ENCODE measurements at regions not wholly inside any gene's neighbourhood (a gene's known extent, or its start where the extent isn't known, plus 50 kb on each side); places are given as distances from the start of the nearest gene placed in this dataset.

GRCh38 chr3:72590732-72591221 lies 257.5 kb downstream of the SHQ1 start:
- DNase-seq: no peak

GRCh38 chr3:72587282-72587681 lies 261.0 kb downstream of the SHQ1 start:
- no peak for DNase-seq

- DNase-seq: no peak
Observed at GRCh38 chr3:72586694-72587093, 261.6 kb downstream of the SHQ1 start.

GRCh38 chr3:72585966-72586365 lies 262.3 kb downstream of the SHQ1 start:
- no peak for DNase-seq

- no peak for DNase-seq
Observed at GRCh38 chr3:72584262-72584661, 264.0 kb downstream of the SHQ1 start.

GRCh38 chr3:72582963-72583362 lies 265.3 kb downstream of the SHQ1 start:
- no peak for DNase-seq

- no peak for DNase-seq
Observed at GRCh38 chr3:72582211-72582878, 265.9 kb downstream of the SHQ1 start.

- DNase-seq: no peak
Observed at GRCh38 chr3:72580900-72581299, 267.3 kb downstream of the SHQ1 start.

GRCh38 chr3:72580246-72580756 lies 267.9 kb downstream of the SHQ1 start:
- DNase-seq: no peak

- no peak for DNase-seq
Observed at GRCh38 chr3:72579581-72580245, 268.5 kb downstream of the SHQ1 start.

- DNase-seq: no peak
Observed at GRCh38 chr3:72579191-72579580, 269.1 kb downstream of the SHQ1 start.

GRCh38 chr3:72577190-72577589 lies 271.1 kb downstream of the SHQ1 start:
- DNase-seq: no peak

- DNase-seq: no peak
Observed at GRCh38 chr3:72576563-72576962, 271.7 kb downstream of the SHQ1 start.

- DNase-seq: no peak
Observed at GRCh38 chr3:72574144-72574543, 274.1 kb downstream of the SHQ1 start.

GRCh38 chr3:72573051-72573450 lies 275.2 kb downstream of the SHQ1 start:
- no peak for DNase-seq

GRCh38 chr3:72572489-72573007 lies 275.7 kb downstream of the SHQ1 start:
- no peak for DNase-seq

GRCh38 chr3:72571638-72572114 lies 276.6 kb downstream of the SHQ1 start:
- DNase-seq: no peak

- DNase-seq: no peak
Observed at GRCh38 chr3:72571052-72571451, 277.2 kb downstream of the SHQ1 start.

- no peak for DNase-seq
Observed at GRCh38 chr3:72569754-72570440, 278.3 kb downstream of the SHQ1 start.

- no peak for DNase-seq
Observed at GRCh38 chr3:72568083-72568482, 280.2 kb downstream of the SHQ1 start.

GRCh38 chr3:72567474-72567873 lies 280.8 kb downstream of the SHQ1 start:
- DNase-seq: no peak

GRCh38 chr3:72565593-72565992 lies 282.7 kb downstream of the SHQ1 start:
- no peak for DNase-seq

- DNase-seq: no peak
Observed at GRCh38 chr3:72563690-72564370, 284.4 kb downstream of the SHQ1 start.
